G401 (cell line): ENCODE measurements at regions not wholly inside any gene's neighbourhood (a gene's known extent, or its start where the extent isn't known, plus 50 kb on each side); places are given as distances from the start of the nearest gene placed in this dataset.

ENCODE experiments used
- DNase-seq: peaks from one replicate; pipeline ENCODE4 v3.0.0-alpha.2; 2015; ENCODE audit warnings: low spot score
- in situ Hi-C: cut with HindIII; loops from 2 replicates; pipeline ENCODE4 v1.10.0; 2016; ENCODE audit warnings: low sequenced_read_pairs, mixed read lengths

GRCh38 chr2:216292475-216292874 lies 79.8 kb downstream of the MARCHF4 start:
- in situ Hi-C loops = no loop called here
- no peak for DNase-seq

- in situ Hi-C loops = no loop called here
- DNase-seq = no peak
Observed at GRCh38 chr2:216289470-216289869, 82.8 kb downstream of the MARCHF4 start.

GRCh38 chr2:216287251-216287650 lies 85.0 kb downstream of the MARCHF4 start:
- in situ Hi-C loops = no loop called here
- DNase-seq = no peak

- no peak for DNase-seq
- in situ Hi-C loops = no loop called here
Observed at GRCh38 chr2:216286616-216287231, 85.6 kb downstream of the MARCHF4 start.

- in situ Hi-C loops = no loop called here
- DNase-seq = no peak
Observed at GRCh38 chr2:216285701-216286100, 86.6 kb downstream of the MARCHF4 start.

- in situ Hi-C loops = no loop called here
Observed at GRCh38 chr2:216284708-216285107, 87.6 kb downstream of the MARCHF4 start.

GRCh38 chr2:216283038-216283900 lies 89.0 kb downstream of the MARCHF4 start:
- DNase-seq = no peak
- in situ Hi-C loops = no loop called here

More at GRCh38 chr2:216284708-216285107, 87.6 kb downstream of the MARCHF4 start:
- no peak for DNase-seq

- no peak for DNase-seq
- in situ Hi-C loops = no loop called here
Observed at GRCh38 chr2:216281876-216282275, 90.4 kb downstream of the MARCHF4 start.

GRCh38 chr2:216281316-216281715 lies 91.0 kb downstream of the MARCHF4 start:
- no peak for DNase-seq
- in situ Hi-C loops = no loop called here

- no peak for DNase-seq
Observed at GRCh38 chr2:216279459-216279858, 92.8 kb downstream of the MARCHF4 start.

GRCh38 chr2:216279031-216279430 lies 93.3 kb downstream of the MARCHF4 start:
- in situ Hi-C loops = no loop called here

More at GRCh38 chr2:216279459-216279858, 92.8 kb downstream of the MARCHF4 start:
- in situ Hi-C loops = no loop called here

GRCh38 chr2:216275890-216276289 lies 96.4 kb downstream of the MARCHF4 start:
- in situ Hi-C loops = no loop called here
- DNase-seq = no peak

More at GRCh38 chr2:216279031-216279430, 93.3 kb downstream of the MARCHF4 start:
- no peak for DNase-seq

GRCh38 chr2:216274194-216274840 lies 98.0 kb downstream of the MARCHF4 start:
- in situ Hi-C loops = no loop called here
- no peak for DNase-seq

GRCh38 chr2:216261042-216261537 lies 111.2 kb downstream of the MARCHF4 start:
- in situ Hi-C loops = no loop called here
- DNase-seq = no peak

- no peak for DNase-seq
- in situ Hi-C loops = no loop called here
Observed at GRCh38 chr2:216260629-216261028, 111.7 kb downstream of the MARCHF4 start.

GRCh38 chr2:216259081-216259480 lies 113.2 kb downstream of the MARCHF4 start:
- no peak for DNase-seq
- in situ Hi-C loops = no loop called here

GRCh38 chr2:216257089-216257488 lies 115.2 kb downstream of the MARCHF4 start:
- DNase-seq = no peak
- in situ Hi-C loops = no loop called here
